Mesenchymal stem cell (in vitro differentiated cells and primary cell): ENCODE measurements at regions not wholly inside any gene's neighbourhood (a gene's known extent, or its start where the extent isn't known, plus 50 kb on each side); places are given as distances from the start of the nearest gene placed in this dataset.

Experiments
- DNase-seq: peaks from one replicate; pipeline ENCODE4 v3.0.0-alpha.2; 2013
- H2AFZ ChIP-seq: one replicate; pipeline ENCODE4 v1.6.1; 2013; ENCODE audit warnings: low read depth, mild to moderate bottlenecking, control low read depth, inconsistent platforms, low read length, moderate library complexity
- H2AK5ac ChIP-seq: 2 replicates; pipeline ENCODE4 v1.6.1; 2013; ENCODE audit warnings: low read length, moderate library complexity, mild to moderate bottlenecking, inconsistent platforms; ENCODE audit not compliant: severe bottlenecking
- H2BK120ac ChIP-seq: one replicate; pipeline ENCODE4 v1.6.1; 2013; ENCODE audit warnings: low read depth, mild to moderate bottlenecking, inconsistent platforms, low read length, moderate library complexity
- H2BK12ac ChIP-seq, 2 experiments: one replicate each; pipeline ENCODE4 v1.6.1; 2013; ENCODE audit warnings: inconsistent platforms in 2 of 2, low read length in 2 of 2, mild to moderate bottlenecking in 2 of 2, moderate library complexity in 2 of 2, control low read depth in 1 of 2
- H2BK15ac ChIP-seq: one replicate; pipeline ENCODE4 v1.6.1; 2013; ENCODE audit warnings: mild to moderate bottlenecking, low read depth, inconsistent platforms; ENCODE audit not compliant: poor library complexity, severe bottlenecking
- H2BK5ac ChIP-seq: 2 replicates; pipeline ENCODE4 v1.6.1; 2013; ENCODE audit warnings: low read depth, mild to moderate bottlenecking, low read length, control low read depth, inconsistent platforms; ENCODE audit not compliant: poor library complexity, severe bottlenecking
- H3K14ac ChIP-seq, 2 experiments: one replicate each; pipeline ENCODE4 v1.6.1; 2013; ENCODE audit warnings: inconsistent platforms in 2 of 2, low read length in 2 of 2, control low read depth in 1 of 2, mild to moderate bottlenecking in 1 of 2, moderate library complexity in 1 of 2
- H3K18ac ChIP-seq, 2 experiments: one replicate each; pipeline ENCODE4 v1.6.1; 2013; ENCODE audit warnings: inconsistent platforms in 2 of 2, low read length in 2 of 2, control low read depth in 1 of 2, low read depth in 1 of 2, mild to moderate bottlenecking in 1 of 2
- H3K23ac ChIP-seq, 2 experiments: one replicate each; pipeline ENCODE4 v1.6.1; 2013; ENCODE audit warnings: inconsistent platforms in 2 of 2, low read length in 2 of 2, mild to moderate bottlenecking in 2 of 2, moderate library complexity in 2 of 2, control low read depth in 1 of 2
- H3K27ac ChIP-seq: 2 replicates; pipeline ENCODE4 v1.5.1; 2013; ENCODE audit warnings: mild to moderate bottlenecking, moderate library complexity, low read length, control low read depth, inconsistent platforms; ENCODE audit not compliant: poor library complexity, severe bottlenecking
- H3K27me3 ChIP-seq, 2 experiments: 2 replicates each; pipeline versions ENCODE4 v1.6.1 to v1.7.0; 2013; ENCODE audit warnings: low read length in 2 of 2, mild to moderate bottlenecking in 2 of 2, moderate library complexity in 2 of 2, control low read depth in 1 of 2, inconsistent platforms in 1 of 2; ENCODE audit not compliant: control insufficient read depth in 1 of 2, insufficient read depth in 1 of 2
- H3K36me3 ChIP-seq, 2 experiments: 2 replicates each; pipeline versions ENCODE4 v1.6.1 to v1.7.0; 2013; ENCODE audit warnings: low read length in 2 of 2, control low read depth in 1 of 2, inconsistent platforms in 1 of 2, low read depth in 1 of 2, mild to moderate bottlenecking in 1 of 2; ENCODE audit not compliant: insufficient read depth in 2 of 2, control insufficient read depth in 1 of 2
- H3K4ac ChIP-seq, 2 experiments: one replicate each; pipeline ENCODE4 v1.6.1; 2013; ENCODE audit warnings: inconsistent platforms in 2 of 2, low read length in 2 of 2, mild to moderate bottlenecking in 2 of 2, moderate library complexity in 2 of 2, control low read depth in 1 of 2, low read depth in 1 of 2
- H3K4me1 ChIP-seq: 2 replicates; pipeline ENCODE4 v1.6.1; 2013; ENCODE audit warnings: low read depth, low read length, control low read depth; ENCODE audit not compliant: control insufficient read depth, insufficient read depth
- H3K4me2 ChIP-seq: 2 replicates; pipeline ENCODE4 v1.6.1; 2013; ENCODE audit warnings: low read length, mild to moderate bottlenecking, inconsistent platforms; ENCODE audit not compliant: poor library complexity, severe bottlenecking
- H3K4me3 ChIP-seq, 2 experiments: 2 replicates each; pipeline versions ENCODE4 v1.5.1 to v1.7.0; 2013; ENCODE audit warnings: low read length in 2 of 2, mild to moderate bottlenecking in 2 of 2, control low read depth in 1 of 2, low read depth in 1 of 2; ENCODE audit not compliant: insufficient read depth in 1 of 2
- H3K79me1 ChIP-seq: replicated peaks from 2 replicates; pipeline ENCODE4 v1.6.1; 2013; ENCODE audit warnings: mild to moderate bottlenecking, control low read depth, low read length, inconsistent platforms; ENCODE audit not compliant: poor library complexity, severe bottlenecking
- H3K9ac ChIP-seq: 2 replicates; pipeline ENCODE4 v1.7.0; 2013; ENCODE audit warnings: mild to moderate bottlenecking, low read length, moderate library complexity
- H3K9me3 ChIP-seq: 2 replicates; pipeline ENCODE4 v1.7.0; 2013; ENCODE audit warnings: mild to moderate bottlenecking, low read length; ENCODE audit not compliant: control insufficient read depth
- H4K8ac ChIP-seq: one replicate; pipeline ENCODE4 v1.6.1; 2013; ENCODE audit warnings: inconsistent platforms, mild to moderate bottlenecking, low read length, moderate library complexity
- H4K91ac ChIP-seq: one replicate; pipeline ENCODE4 v1.6.1; 2013; ENCODE audit warnings: mild to moderate bottlenecking, low read length, inconsistent platforms
- WGBS: methylation state at CpG from one replicate; pipeline ENCODE4 v1.1.7; 2013; ENCODE audit warnings: mixed read lengths; 5-methylcytosine and 5-hydroxymethylcytosine counted together

GRCh38 chr9:26574256-26574655 lies 318.3 kb downstream of the CAAP1 start:
- H2BK5ac ChIP-seq: no peak overlapping the region
- no peak overlapping the region for H3K4ac ChIP-seq
- no peak overlapping the region for H3K18ac ChIP-seq
- no peak overlapping the region for H4K91ac ChIP-seq
- no peak overlapping the region for H2AK5ac ChIP-seq
- no peak for DNase-seq
- H2AFZ ChIP-seq: no peak overlapping the region
- H2BK15ac ChIP-seq: no peak overlapping the region
- no peaks in the 10 kb centered on the region for H3K9me3 ChIP-seq
- H3K36me3 ChIP-seq: no peaks in the 10 kb centered on the region
- H3K79me1 ChIP-seq: no peaks in the 10 kb centered on the region
- no peaks in the 10 kb centered on the region for H3K4me1 ChIP-seq
- no peak overlapping the region for H3K23ac ChIP-seq
- H3K4me2 ChIP-seq: no peak overlapping the region
- H3K14ac ChIP-seq: no peak overlapping the region
- H2BK120ac ChIP-seq: no peak overlapping the region
- H4K8ac ChIP-seq: no peak overlapping the region
- H3K27ac ChIP-seq: no peak overlapping the region
- WGBS: no CpG with 5 or more reads among the region's 2 CpGs
- H3K27me3 ChIP-seq: no peaks in the 10 kb centered on the region
- no peak overlapping the region for H3K9ac ChIP-seq
- H2BK12ac ChIP-seq: no peak overlapping the region
- no peak overlapping the region for H3K4me3 ChIP-seq

- Histone ChIP-seq H3K14ac (no peak overlapping the region), H3K9me3 (no peaks in the 10 kb centered on the region), H2BK12ac (no peak overlapping the region), H3K4me1 (no peaks in the 10 kb centered on the region), H2AK5ac (no peak overlapping the region), H3K36me3 (no peaks in the 10 kb centered on the region), H2BK120ac (no peak overlapping the region), H3K27ac (no peak overlapping the region), H2AFZ (no peak overlapping the region), H3K18ac (no peak overlapping the region), H3K4ac (no peak overlapping the region), H4K8ac (no peak overlapping the region), H3K4me2 (no peak overlapping the region), H3K4me3 (no peak overlapping the region), H4K91ac (no peak overlapping the region), H3K9ac (no peak overlapping the region), H3K27me3 (no peaks in the 10 kb centered on the region), H3K79me1 (no peaks in the 10 kb centered on the region), H2BK15ac (no peak overlapping the region), H3K23ac (no peak overlapping the region), H2BK5ac (no peak overlapping the region)
- DNase-seq: no peak
- no CpG with 5 or more reads among the region's 2 CpGs for WGBS
Observed at GRCh38 chr9:26567976-26568375, 324.6 kb downstream of the CAAP1 start.

- no peak overlapping the region for H3K9ac ChIP-seq
- H4K91ac ChIP-seq: no peak overlapping the region
- H2BK5ac ChIP-seq: no peak overlapping the region
- H3K4me2 ChIP-seq: no peak overlapping the region
- H4K8ac ChIP-seq: no peak overlapping the region
- H3K9me3 ChIP-seq: no peaks in the 10 kb centered on the region
- H2BK15ac ChIP-seq: no peak overlapping the region
- no peak overlapping the region for H3K27ac ChIP-seq
- no peak overlapping the region for H2AFZ ChIP-seq
- H3K14ac ChIP-seq: no peak overlapping the region
- no peak overlapping the region for H3K18ac ChIP-seq
- no peak overlapping the region for H2BK12ac ChIP-seq
- H3K79me1 ChIP-seq: no peaks in the 10 kb centered on the region
- no peaks in the 10 kb centered on the region for H3K27me3 ChIP-seq
- H2BK120ac ChIP-seq: no peak overlapping the region
- H3K4me1 ChIP-seq: no peaks in the 10 kb centered on the region
- 29% methylated on average over 1 of the region's 1 CpG for WGBS
- H3K23ac ChIP-seq: no peak overlapping the region
- no peak for DNase-seq
- no peak overlapping the region for H3K4me3 ChIP-seq
- H3K36me3 ChIP-seq: no peaks in the 10 kb centered on the region
- H3K4ac ChIP-seq: no peak overlapping the region
- no peak overlapping the region for H2AK5ac ChIP-seq
Observed at GRCh38 chr9:26566141-26566540, 326.5 kb downstream of the CAAP1 start.

- Histone ChIP-seq H2BK120ac (no peak overlapping the region), H3K18ac (no peak overlapping the region), H3K9ac (no peak overlapping the region), H4K8ac (no peak overlapping the region), H2AFZ (no peak overlapping the region), H2AK5ac (no peak overlapping the region), H3K23ac (no peak overlapping the region), H3K36me3 (no peaks in the 10 kb centered on the region), H3K4ac (no peak overlapping the region), H2BK5ac (no peak overlapping the region), H3K79me1 (no peaks in the 10 kb centered on the region), H3K4me3 (no peak overlapping the region), H3K4me2 (no peak overlapping the region), H3K4me1 (no peaks in the 10 kb centered on the region), H3K27ac (no peak overlapping the region), H3K9me3 (no peaks in the 10 kb centered on the region), H2BK12ac (no peak overlapping the region), H3K27me3 (no peaks in the 10 kb centered on the region), H3K14ac (no peak overlapping the region), H4K91ac (no peak overlapping the region), H2BK15ac (no peak overlapping the region)
- DNase-seq: no peak
- WGBS: no CpG with 5 or more reads among the region's 2 CpGs
Observed at GRCh38 chr9:26565118-26565517, 327.5 kb downstream of the CAAP1 start.
